NCI-H2081 (cell line): ENCODE measurements at regions not wholly inside any gene's neighbourhood (a gene's known extent, or its start where the extent isn't known, plus 50 kb on each side); places are given as distances from the start of the nearest gene placed in this dataset.

Source experiments
- DNase-seq, 2 experiments: peaks; one replicate each; lab custom pipeline; 2025; lab: John Stamatoyannopoulos, UW

- DNase-seq = no peak
These were observed 607.2 kb upstream of the MGMT start for GRCh38 chr10:128859738-128860386.

- no peak for DNase-seq
These were observed 606.5 kb upstream of the MGMT start for GRCh38 chr10:128860574-128860973.

- DNase-seq = no peak
These were observed 605.8 kb upstream of the MGMT start for GRCh38 chr10:128861018-128861901.

- no peak for DNase-seq
These were observed 603.6 kb upstream of the MGMT start for GRCh38 chr10:128863411-128863810.

- DNase-seq = no peak
These were observed 603.1 kb upstream of the MGMT start for GRCh38 chr10:128863823-128864405.

GRCh38 chr10:128864554-128865295 lies 602.3 kb upstream of the MGMT start:
- DNase-seq = no peak

GRCh38 chr10:128865436-128866195 lies 601.4 kb upstream of the MGMT start:
- no peak for DNase-seq

- DNase-seq = no peak
These were observed 600.5 kb upstream of the MGMT start for GRCh38 chr10:128866551-128866950.

GRCh38 chr10:128867210-128867609 lies 599.8 kb upstream of the MGMT start:
- no peak for DNase-seq

GRCh38 chr10:128867819-128868218 lies 599.2 kb upstream of the MGMT start:
- no peak for DNase-seq

GRCh38 chr10:128868481-128868880 lies 598.6 kb upstream of the MGMT start:
- DNase-seq = no peak

GRCh38 chr10:128869101-128869749 lies 597.8 kb upstream of the MGMT start:
- DNase-seq = no peak

GRCh38 chr10:128870830-128871597 lies 596.0 kb upstream of the MGMT start:
- DNase-seq = no peak

GRCh38 chr10:128871671-128872231 lies 595.3 kb upstream of the MGMT start:
- no peak for DNase-seq

- no peak for DNase-seq
These were observed 593.5 kb upstream of the MGMT start for GRCh38 chr10:128873411-128874054.

- DNase-seq = no peak
These were observed 592.7 kb upstream of the MGMT start for GRCh38 chr10:128874331-128874730.

- no peak for DNase-seq
These were observed 591.9 kb upstream of the MGMT start for GRCh38 chr10:128875030-128875744.

- DNase-seq = no peak
These were observed 590.9 kb upstream of the MGMT start for GRCh38 chr10:128875956-128876736.
